NCI-H510A treated with DMSO at 0.1 percent for 48 hours (cell line): ENCODE measurements at regions not wholly inside any gene's neighbourhood (a gene's known extent, or its start where the extent isn't known, plus 50 kb on each side); places are given as distances from the start of the nearest gene placed in this dataset.
"Not testable (repeated sequence)": the region's sequence is repeated elsewhere in the genome, so short reads cannot be mapped to it uniquely, and the experiment has no call there.

ENCODE experiments used
- DNase-seq: peaks from one replicate; lab custom pipeline; 2025; lab: John Stamatoyannopoulos, UW

DNA sequence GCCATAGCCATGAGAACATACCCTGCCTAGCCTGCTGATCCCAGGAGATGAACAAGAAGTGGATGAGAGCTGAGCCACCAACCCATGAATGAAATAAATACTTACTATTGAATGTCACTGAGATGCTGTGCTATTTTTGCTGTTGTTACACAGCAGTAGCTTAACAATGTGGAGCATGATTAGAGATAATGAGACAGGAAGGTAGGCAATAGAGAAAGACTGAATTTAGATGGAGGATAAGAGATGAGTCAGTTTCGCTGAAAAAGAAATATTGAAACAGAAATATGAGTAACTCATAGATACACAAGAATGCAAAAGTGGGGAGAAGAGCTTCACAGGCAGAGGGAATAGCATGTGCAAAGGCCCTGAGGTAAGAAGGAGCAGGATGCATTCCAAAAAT is 94.9 kb upstream of the TOP1 start:
- DNase-seq = no peak

DNA sequence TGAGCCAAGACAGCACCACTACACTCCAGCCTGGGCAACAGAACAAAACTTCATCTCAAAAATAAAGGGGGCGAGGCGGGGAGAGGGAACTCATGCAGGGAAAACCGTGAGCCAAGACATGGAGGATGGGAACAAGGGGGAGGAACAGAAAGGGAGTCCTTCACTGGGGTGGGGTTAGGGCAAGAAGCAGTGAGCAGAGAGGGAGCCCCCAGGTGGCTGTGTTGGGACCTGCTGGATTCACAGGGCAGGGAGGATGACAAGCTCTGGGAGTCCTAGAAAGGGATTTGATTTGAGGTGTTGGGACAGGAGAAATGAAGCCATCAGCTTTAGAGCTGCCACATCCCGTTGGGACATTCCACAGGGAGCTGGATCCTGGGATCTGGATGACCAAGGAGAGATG is 90.6 kb upstream of the TOP1 start:
- DNase-seq = no peak

DNA sequence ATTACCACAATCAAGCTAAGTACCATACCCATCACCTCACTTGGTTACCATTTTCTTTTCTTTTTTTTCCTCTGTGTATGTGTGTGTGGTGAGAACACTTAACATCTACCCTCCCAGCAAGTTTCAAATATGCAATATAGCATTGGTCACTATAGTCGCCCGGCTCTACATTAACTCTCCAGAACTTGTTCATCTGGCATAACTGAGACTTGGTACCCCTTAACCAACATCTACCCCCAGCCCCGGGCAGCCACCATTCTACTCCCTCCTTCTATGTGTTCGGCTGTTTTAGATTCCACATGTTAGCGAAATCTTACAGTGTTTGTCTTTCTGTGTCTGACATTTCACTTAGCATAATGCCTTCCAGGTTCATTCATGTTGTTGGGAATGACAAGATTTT is 89.0 kb upstream of the TOP1 start:
- no peak for DNase-seq

DNA sequence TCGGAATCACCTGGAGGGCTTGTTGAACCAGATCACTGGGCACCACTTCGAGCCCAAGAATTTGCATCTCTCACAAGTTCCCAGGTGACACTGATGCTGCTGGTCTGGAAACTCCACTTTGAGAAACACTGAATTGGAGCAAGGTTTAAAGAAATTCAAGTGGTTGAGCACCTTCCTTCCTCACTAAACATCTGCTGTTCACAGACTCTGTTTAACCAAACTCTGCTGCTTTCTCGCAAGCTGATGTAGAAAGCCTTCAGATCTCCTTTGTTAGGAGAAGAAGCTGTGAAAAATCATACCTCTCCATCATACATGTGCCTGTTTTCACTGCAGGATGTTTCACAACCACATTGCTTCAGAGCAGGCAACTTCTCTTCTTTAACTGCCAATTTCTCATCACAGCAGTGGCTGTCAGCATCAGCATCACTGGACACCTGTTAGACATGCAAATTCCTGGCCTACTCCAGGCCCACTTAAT is 87.5 kb upstream of the TOP1 start:
- no peak for DNase-seq

DNA sequence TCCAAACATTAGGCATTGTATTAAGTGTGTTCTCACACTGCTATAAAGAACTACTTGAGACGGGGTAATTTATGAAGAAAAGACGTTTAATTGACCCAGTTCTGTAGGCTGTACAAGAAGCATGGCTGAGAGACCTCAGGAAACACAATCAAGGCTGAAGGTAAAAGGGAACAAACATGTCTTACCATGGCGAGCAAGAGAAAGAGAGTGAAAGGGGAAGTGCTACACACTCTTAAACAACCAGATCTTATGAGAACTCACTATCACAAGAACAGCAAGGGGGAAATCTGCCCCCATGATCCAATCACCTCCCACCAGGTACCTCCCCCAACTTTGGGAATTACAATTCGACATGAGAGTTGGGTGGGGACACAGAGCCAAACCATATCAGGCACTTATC is 86.6 kb upstream of the TOP1 start:
- no peak for DNase-seq

DNA sequence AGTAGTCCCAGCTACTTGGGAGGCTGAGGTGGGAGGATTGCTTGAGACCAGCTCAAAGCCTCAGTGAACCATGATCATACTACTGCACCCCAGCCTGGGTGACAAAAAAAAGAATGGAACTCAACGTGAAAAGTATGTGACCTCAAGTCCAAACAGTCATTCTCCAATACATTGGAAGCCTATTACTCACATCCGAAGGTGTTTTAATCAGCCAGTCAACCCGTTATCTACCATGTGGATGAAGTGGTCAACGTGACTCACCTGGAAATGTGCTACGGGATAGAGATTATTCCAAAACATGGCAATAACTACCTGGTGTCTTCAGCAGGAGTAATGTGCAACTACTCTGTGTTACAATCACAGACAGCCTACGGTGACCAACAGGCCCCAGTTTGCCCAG is 85.8 kb upstream of the TOP1 start:
- no peak for DNase-seq

DNA sequence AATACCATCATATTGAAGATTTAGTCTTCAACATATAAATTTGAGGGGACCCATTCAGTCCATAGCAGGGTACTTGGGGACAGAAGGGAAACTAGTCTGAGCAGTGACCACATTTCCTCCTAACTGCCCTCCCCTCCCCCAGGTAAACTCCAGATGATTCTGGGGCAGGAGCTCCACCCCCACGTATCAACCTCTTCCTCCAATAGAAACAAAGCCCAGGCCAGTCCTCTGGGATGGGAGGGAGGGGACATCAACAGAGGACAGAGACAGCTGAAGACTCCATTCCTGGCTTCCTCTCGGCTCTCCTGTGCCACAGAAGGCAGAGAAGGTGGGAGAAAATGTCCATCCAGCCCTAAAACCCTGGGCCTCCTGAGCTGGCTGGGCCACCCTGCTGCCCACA is 85.0 kb upstream of the TOP1 start:
- no peak for DNase-seq

DNA sequence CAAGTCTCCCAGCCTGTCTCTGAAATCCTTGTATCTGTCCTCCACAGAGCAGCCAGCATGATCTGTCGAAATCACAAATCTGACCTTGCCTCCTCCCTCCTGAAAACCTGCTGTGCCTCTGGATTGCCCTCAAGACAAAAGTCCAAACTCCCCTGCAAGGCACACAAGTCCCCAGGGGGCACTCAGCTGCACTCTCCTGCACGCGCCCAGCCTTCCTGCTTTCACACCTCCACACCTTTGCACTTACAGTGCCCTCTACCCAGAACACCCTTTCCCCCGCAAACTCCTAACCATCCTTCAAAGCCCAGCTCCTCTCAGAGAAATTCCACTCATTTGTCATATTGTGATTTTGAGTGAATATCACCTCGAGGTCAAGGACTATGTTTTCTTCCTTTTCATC is 83.4 kb upstream of the TOP1 start:
- no peak for DNase-seq

DNA sequence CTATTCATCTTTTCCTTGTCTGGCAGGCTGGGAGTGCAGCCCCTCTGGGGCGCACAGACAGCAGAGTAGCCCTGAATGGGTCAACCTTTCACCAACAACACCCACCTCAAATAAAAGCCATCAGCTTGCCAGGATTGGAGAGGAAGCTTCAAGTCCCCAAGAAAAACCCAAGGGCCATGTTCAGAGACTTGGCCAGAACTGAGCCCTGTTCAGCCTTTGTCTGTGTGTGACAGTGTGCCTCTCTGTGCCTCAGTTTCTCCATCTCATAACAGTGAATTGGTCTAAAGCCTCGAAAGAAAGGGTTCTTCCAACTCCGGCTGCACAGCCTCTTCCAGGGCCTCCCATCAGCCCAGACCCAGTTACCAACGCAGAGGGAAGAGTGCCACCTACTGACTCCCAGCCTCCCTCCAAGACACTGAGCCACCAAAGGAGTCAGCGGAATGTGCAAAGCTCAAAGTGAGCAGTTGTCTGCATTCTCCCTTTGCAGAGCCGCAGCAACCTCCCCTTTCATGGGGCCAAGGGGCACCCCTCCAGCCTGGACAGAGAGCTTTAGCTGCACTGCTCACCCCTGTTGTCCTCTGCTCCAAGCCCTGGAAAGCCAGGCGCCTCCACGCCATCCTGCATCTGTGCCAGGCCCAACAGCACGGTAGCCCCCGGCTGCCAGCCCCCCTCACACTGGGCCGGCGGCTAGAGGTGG is 82.7 kb upstream of the TOP1 start:
- peak; percentile 48 for DNase-seq

DNA sequence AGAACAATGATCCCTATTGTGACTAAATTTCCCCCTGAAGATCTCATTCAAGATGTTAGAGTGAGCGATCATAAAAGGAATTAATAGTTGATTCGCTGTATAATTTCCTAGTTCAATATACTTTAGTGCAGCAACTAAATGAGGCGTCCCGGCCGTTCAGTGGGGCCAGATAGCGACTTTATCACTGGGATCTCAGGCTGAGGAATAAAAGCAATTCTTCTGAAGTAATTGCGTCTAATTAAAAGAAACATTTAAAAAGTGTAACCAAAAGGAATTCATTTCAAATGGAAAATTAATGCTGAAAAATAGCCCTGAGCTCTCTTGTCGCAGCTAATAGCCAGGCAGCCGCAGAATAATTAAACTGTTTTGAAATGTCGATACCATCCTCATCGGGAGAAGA is 82.2 kb upstream of the TOP1 start:
- no peak for DNase-seq

DNA sequence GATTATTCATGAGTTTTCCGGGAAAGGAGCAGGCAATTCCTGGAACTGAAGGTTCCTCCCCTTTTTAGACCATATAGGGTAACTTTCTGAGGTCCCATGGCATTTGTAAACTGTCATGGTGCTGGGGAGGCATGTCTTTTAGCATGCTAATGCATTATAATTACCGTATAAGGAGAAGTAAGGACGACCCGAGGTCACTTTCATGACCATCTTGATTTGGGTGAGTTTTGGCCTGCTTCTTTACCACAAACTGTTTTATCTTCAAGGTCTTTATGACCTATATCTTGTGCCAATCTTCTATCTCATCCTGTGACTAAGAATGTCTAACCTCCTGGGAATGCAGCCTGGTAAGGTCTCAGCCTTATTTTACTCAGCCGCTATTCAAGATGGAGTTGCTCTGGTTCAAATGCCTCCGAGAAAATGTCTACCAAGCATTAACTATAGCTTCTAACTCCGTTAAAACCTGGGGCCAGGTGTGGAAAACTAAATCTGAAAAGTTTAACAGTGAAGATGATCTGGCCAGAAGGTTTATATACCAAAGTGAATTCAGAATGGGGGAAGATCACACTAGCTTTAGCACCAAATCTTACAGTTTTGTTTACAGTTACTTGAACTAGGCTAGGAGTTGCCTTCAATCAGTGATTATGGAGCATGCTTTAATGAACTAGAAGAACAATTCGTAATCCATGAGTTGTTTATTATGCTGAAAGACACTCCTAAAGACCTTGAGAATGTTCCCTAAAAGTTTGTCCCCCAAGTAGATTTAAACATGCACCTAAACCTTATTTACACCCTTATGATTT is 80.0 kb upstream of the TOP1 start:
- DNase-seq = no peak

DNA sequence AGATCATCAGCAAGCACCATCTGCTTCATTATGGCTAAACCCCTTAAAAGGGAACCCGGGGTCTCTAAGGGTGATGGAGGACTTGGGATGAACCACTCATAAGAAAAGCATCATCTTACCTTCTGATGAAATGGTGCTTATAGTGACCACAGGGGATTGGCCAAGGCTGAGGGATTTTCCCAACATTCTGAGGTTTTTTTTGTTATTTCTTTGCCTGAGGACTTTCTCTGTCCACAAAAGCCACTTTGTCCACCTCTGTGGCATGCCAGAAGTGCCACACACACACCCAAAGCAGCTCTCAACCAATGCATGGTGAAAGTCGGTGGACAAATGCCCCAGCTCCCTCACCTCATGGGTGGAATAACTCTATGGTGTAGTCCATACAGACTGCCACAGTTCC is 79.3 kb upstream of the TOP1 start:
- no peak for DNase-seq

DNA sequence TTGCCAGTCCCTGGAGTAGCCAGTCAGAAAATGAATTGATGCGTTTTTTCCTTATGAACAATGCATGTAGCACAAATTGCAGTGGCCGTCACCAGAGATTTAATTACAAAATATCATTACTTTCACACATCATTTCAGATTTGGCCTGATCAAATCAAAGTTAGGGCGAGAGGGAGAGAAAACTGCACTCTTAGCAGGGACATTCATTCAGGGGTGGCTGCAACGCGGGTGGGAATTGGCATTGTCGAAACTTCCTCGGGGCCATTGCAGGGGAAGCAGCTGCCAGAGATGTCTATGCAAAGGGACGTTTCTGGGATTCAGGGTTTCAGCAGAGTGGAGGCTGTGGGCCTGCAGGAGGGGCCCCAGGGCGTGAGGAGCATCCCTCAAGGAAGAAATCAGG is 76.5 kb upstream of the TOP1 start:
- DNase-seq = no peak

DNA sequence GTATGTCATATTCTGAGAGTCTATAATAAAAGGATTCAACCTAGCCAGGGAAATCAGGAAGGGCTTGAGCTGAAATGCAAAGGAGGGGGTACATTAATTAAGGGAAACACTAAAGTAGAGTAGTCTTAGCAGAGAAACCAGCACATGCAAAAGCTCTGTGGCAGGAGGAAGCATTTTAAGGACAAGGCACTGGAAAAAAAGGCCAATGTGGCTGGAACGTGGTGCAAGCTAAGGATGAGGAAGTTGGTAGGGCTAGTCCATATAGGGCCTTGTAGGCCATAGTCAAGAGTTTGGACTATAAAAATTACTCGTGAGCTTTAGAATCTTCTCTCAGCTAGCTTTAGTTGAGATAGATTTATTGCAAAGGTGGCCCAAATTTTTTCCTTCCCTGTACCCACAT is 75.2 kb upstream of the TOP1 start:
- no peak for DNase-seq

DNA sequence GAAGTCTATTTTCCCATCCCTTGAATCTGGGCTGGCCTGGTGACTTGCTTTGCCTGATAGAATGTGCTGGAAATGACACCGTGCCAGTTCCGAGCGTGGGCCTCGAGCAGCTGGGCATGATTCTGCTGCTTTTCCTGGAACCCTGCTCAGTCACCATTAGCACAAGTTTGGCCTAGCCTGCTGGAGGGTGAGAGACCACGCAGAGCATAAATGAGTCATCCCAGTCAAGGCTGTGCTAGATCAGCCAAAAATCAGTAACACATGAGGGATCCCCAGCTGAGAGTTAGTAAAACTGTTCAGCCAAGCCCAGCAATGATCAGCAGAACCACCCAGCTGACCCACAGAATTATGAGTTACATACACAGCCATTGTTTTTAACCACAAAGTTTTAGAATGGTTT is 74.8 kb upstream of the TOP1 start:
- no peak for DNase-seq

DNA sequence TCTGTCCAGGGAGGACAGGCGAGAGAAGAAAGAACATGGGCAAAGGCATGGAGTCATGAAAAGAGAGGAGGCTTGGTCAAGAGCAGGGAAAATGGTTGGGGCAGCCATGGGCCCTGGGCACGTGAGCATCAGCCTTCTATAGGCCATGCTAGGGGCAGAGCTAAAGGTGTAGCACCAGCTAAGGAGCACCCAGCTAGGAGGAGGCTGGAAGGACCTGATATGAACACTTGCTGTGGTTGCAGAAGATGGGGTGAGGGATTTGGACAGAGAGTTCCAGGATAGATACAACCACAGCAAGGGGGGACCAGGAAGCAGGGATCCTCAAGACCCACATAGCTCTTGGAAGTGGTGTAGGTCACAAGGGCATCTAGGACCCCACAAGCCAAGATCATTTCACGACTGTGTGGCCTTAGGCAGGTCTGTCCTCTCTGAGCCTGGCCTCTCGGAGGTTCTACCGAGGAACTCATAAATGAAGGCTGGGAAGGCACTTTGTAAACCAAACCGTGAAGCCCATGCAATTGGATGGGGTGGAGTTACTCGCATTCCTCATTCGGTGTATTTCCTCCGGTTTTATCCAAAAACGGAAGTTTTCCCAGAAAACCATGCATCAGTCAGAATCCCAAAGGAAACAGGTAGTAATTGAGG is 74.0 kb upstream of the TOP1 start:
- DNase-seq = no peak

DNA sequence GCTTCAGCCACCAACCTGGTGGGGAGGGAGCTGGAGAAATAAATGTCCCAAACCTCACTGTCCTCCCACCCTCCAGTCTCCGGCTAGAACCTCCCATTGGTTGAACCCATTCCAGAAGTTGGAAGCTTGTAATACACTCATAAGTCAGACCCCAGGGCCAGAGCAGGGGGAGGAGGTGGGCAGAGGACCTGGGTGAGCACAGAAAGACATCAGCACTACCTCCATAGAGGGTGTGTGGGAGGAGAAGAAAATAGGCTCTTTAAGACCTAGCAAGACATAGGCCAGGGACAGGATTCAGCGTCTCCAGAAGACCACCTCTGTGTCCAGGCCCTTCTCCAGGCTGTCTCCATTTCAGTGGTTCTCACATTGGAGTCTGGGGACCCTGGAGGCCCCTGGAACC is 73.3 kb upstream of the TOP1 start:
- DNase-seq = no peak

DNA sequence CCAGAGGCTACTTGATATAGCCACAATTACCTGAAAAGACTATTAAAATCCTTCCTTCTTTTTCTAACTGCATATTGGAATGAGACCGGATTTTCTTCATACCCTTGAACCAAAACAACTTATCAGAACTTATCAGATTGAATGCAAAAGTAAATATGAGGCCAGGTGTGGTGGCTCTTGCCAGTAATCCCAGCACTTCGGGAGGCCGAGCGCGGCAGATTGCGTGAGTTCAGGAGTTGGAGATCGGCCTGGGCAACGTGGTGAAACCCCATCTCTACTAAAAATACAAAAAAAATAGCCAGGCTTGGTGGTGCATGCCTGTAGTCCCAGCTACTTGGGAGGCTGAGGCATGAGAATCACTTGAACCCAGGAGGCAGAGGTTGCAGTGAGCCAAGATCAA is 72.8 kb upstream of the TOP1 start:
- DNase-seq = not testable (repeated sequence)

DNA sequence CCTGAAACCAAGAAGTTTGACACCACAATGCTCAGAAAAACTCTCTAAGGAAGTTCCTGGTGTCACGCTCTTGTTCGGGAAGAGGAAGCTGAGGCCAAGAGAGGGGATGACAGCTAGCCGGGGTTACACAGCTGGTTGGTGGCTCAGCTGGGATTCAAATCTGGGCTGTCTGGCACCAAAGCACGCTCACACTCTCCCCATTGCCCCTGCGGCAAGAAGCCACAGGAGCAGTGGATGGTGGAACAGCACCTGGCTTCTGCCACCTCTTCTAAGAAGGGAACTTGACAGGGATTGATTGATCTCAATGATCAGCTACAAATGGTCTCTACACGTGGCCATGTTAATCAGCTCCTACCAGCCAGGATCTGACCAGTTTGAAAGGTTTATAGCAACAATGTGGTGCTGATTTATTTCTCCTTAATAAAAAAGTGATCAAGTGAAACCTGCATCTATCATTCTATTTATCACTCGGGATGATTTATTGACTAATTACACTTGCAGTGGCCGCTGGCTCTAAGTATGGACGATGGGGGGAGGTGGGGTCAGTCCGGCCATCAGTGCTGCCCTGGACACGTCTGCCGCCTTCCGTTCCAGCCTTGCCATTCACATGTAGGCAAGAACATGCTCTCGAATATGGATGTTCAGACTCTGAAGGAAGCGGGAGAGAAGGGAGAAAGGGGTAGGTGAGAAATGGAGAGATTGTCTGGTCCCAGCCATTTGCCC is 71.9 kb upstream of the TOP1 start:
- no peak for DNase-seq

DNA sequence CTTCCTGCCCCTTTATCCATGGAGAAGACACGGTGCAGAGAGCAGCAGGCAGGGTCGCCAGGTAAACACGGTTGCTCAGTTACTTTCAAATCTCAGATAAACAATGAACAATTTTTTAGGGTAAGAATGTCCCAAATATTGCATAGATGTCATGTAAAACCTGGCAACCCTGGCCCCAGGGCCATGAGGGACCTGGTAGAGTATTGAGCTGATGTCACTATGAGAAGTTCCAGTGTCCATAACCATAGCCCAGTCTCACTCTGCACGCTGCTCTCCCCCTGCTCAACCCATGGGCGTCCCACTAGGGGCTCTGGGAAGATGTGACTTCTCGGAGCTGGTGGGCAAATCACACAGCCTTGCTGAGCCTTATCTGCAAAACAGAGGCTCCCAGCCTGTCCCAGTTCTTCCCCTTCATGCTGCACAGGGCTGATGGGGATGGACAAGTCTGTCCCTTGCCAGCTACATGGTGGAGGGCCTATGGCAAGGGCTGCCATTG is 71.3 kb upstream of the TOP1 start:
- no peak for DNase-seq

DNA sequence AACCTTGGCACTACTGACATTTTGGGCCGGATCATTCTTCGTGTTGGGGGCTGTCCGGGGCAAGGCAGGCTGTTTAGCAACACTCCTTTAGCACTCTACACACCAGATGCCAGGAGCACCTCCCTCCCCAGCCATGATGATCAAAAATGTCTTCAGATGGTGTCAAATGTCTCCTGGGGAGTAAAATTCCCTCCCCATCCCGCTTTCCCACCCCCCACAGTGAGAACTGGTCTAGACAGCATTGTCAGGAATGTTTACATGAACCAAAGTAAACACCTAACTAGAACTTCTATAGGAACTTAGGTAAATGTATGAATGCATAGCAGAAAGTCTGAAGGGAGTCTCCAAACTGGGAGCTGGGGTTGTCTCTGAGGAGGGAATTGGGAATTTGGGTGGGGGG is 70.0 kb upstream of the TOP1 start:
- no peak for DNase-seq

DNA sequence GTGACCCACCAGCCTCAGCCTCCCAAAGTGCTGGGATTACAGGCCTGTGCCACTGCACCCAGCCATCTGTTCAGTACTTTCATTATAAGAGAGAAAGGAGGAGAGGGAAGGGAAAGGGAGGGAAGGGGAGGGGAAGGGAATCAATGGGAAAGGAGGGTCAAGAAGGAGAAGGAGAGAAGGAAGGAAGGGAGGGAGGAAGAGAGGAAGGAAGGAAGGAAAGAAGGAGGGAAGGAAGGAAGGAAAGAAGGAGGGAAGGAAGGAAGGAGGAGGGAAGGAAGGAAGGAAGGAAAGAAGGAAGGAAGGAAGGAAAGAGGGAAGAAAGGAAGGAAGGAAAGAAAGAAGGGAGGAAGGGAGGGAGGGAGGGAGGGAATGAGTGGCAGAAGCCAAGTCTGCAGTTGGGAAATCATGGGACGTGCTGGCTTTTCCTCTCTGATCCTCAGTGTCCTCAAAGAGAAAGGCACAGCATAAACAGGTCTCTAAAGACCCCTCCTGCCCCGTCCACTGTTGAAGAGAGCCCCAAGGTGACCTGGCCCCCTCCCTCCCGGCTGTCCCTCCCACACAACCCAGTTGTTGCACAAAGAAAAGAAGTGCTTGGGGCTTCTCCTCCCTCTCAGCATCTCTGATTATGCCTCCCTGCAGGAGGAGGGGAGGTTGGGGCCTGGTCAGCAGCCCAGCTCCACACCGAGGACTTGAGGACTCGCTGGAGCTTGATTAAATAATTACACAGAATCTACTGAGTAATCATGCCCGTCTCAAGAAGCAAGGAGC is 69.1 kb upstream of the TOP1 start:
- no peak for DNase-seq
